DMS 273 treated with DMSO at 0.1 percent for 48 hours (cell line): ENCODE measurements at regions not wholly inside any gene's neighbourhood (a gene's known extent, or its start where the extent isn't known, plus 50 kb on each side); places are given as distances from the start of the nearest gene placed in this dataset.
"Not testable (repeated sequence)": the region's sequence is repeated elsewhere in the genome, so short reads cannot be mapped to it uniquely, and the experiment has no call there.

Experiments used
- DNase-seq: peaks from one replicate; lab custom pipeline; 2025; lab: John Stamatoyannopoulos, UW

- no peak for DNase-seq
Observed at GRCh38 chr22:44650806-44651205, 51.2 kb upstream of the PRR5 start.

GRCh38 chr22:44648821-44649565 is 53.0 kb upstream of the PRR5 start:
- DNase-seq: no peak

GRCh38 chr22:44648085-44648820 is 53.8 kb upstream of the PRR5 start:
- no peak for DNase-seq

- DNase-seq: no peak
Observed at GRCh38 chr22:44647141-44647540, 54.9 kb upstream of the PRR5 start.

- DNase-seq: no peak
Observed at GRCh38 chr22:44646668-44647067, 55.3 kb upstream of the PRR5 start.

- DNase-seq: no peak
Observed at GRCh38 chr22:44646141-44646540, 55.9 kb upstream of the PRR5 start.

- no peak for DNase-seq
Observed at GRCh38 chr22:44645531-44645930, 56.5 kb upstream of the PRR5 start.

GRCh38 chr22:44645083-44645482 is 56.9 kb upstream of the PRR5 start:
- no peak for DNase-seq

GRCh38 chr22:44643526-44644101 is 58.4 kb upstream of the PRR5 start:
- DNase-seq: not testable (repeated sequence)

- DNase-seq: no peak
Observed at GRCh38 chr22:44642096-44642644, 59.8 kb upstream of the PRR5 start.

GRCh38 chr22:44640618-44641155 is 61.3 kb upstream of the PRR5 start:
- no peak for DNase-seq

- DNase-seq: no peak
Observed at GRCh38 chr22:44639891-44640617, 62.0 kb upstream of the PRR5 start.

- no peak for DNase-seq
Observed at GRCh38 chr22:44638971-44639760, 62.8 kb upstream of the PRR5 start.

- not testable (repeated sequence) for DNase-seq
Observed at GRCh38 chr22:44636502-44637206, 65.3 kb upstream of the PRR5 start.

- DNase-seq: not testable (repeated sequence)
Observed at GRCh38 chr22:44635567-44635966, 66.4 kb upstream of the PRR5 start.

GRCh38 chr22:44634426-44635321 is 67.3 kb upstream of the PRR5 start:
- no peak for DNase-seq

- DNase-seq: no peak
Observed at GRCh38 chr22:44633647-44634046, 68.4 kb upstream of the PRR5 start.

- no peak for DNase-seq
Observed at GRCh38 chr22:44632541-44633396, 69.2 kb upstream of the PRR5 start.
